Activated T-cell treated with anti-CD3 and anti-CD28 coated beads, Interleukin-2, amount 50 U/mL, for 48 hours (primary cell): ENCODE measurements at regions not wholly inside any gene's neighbourhood (a gene's known extent, or its start where the extent isn't known, plus 50 kb on each side); places are given as distances from the start of the nearest gene placed in this dataset.

Experiments used
- DNase-seq, 2 experiments: peaks; one replicate each; pipeline ENCODE4 v3.0.0-alpha.2; 2020

DNA sequence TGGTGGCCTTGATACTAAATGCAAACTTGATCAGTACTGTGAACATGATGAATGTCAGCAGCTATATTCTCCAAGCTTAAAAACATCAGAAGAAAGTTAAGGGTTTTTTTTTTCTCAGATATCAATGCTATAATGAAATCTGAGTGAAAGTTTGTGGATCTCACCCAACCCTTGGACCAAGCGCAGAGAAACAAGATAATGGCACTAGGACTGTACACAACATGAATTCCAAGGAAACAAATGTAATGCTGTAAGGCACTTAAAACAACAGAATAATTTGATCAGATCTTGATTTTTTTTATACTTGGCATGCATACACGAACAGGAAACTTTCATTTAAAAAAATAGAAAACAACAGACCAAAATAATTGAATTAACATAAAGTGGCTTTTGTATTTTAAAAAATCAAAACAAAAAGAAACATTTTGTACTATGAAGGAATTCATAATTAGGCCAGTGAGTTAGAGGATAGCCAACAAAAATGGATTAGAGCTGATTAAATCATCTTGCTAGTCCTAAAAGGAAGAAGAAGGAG, 1154.0 kb upstream of the EYS start:
- DNase-seq: no peak

DNA sequence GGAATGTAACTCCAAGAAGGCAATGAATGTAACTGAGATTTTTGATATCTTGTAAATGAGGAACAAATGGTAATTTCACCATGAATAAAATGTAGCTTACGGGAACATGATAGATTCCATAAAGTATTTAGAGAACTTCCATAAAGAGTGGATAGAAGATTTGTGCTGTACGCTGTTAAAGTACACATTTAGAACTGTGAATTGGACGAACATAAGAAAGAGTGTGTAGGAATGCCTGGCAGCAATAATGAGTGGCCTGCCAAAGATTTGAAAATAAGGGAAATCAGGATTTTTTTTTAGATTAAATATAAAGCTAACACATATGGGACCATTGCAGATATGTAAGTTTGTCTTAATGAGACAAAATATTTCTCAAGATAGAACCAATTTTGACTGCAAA, 1153.3 kb upstream of the EYS start:
- no peak for DNase-seq

DNA sequence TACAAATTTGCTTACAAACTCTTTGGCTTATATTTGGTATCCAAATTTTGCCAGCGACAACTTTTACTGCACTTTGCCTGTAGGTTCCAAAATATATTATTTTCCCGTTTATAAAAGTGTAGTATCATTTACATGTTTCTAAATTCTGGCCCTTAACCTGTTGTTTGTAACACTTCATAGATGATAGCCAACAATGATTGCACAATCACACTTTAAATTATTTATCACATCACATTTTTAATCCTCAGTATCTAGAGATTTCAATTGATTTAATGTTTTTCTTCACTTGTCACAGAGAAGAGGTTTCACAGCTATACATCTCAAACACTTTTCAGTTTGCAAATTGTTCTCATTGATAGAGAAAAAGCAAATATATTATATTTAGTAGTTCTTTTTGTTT, 1151.2 kb upstream of the EYS start:
- no peak for DNase-seq

GRCh38 chr6:66854014-66854413, 1147.0 kb upstream of the EYS start:
- DNase-seq: no peak

DNA sequence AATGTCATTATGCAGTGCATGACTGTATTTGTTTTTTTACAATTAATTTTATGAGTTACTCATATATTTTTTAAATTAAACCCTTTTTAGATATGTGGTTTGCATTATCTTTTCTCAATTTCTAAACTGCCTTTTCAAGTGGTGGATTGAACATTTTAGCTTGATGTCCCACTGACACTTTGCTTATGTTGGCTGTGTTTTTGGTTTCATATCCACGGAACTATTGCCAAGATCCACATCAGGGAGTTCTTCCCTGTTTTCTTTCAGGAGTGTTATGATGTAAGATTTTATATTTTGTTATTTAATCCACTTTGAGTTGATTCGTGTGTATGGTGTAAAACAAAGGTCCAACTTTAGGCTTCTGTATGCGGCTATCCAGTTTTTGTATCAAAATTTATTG, 1144.9 kb upstream of the EYS start:
- no peak for DNase-seq

- no peak for DNase-seq
These were observed 1142.8 kb upstream of the EYS start for GRCh38 chr6:66849843-66850242.

GRCh38 chr6:66848244-66848953, 1141.4 kb upstream of the EYS start:
- DNase-seq: no peak

- DNase-seq: no peak
These were observed 1131.7 kb upstream of the EYS start for GRCh38 chr6:66838764-66839163.

DNA sequence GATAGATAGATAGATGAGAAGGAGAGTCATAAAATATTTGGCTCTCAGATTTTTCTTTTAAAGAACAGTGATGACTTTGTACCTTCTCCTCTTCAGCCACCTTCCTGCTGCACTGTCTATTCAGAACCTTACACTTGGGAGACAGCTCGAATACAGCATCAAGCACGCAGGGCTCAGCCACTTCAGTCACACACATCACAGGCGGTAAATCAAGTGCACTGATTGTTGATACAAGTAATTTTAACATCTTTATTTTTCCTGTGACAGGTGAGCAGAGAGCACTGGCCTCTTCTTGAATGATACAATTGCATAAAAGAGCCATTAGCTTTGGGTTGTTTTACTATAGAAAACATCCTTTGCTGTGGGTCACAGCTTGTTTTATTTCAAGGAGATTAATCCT, 1118.5 kb upstream of the EYS start:
- DNase-seq: no peak

GRCh38 chr6:66814156-66814555, 1107.1 kb upstream of the EYS start:
- DNase-seq: no peak

- no peak for DNase-seq
These were observed 1101.7 kb upstream of the EYS start for GRCh38 chr6:66808771-66809170.

- no peak for DNase-seq
These were observed 1090.0 kb upstream of the EYS start for GRCh38 chr6:66796987-66797386.

GRCh38 chr6:66788579-66788978, 1081.6 kb upstream of the EYS start:
- no peak for DNase-seq

GRCh38 chr6:66772800-66773199, 1065.8 kb upstream of the EYS start:
- no peak for DNase-seq

GRCh38 chr6:66771626-66772025, 1064.6 kb upstream of the EYS start:
- DNase-seq: no peak

GRCh38 chr6:66751630-66752029, 1044.6 kb upstream of the EYS start:
- no peak for DNase-seq

- DNase-seq: no peak
These were observed 1033.3 kb upstream of the EYS start for GRCh38 chr6:66740346-66740745.

GRCh38 chr6:66735106-66735890, 1028.3 kb upstream of the EYS start:
- DNase-seq: no peak

GRCh38 chr6:66731310-66731709, 1024.3 kb upstream of the EYS start:
- no peak for DNase-seq

DNA sequence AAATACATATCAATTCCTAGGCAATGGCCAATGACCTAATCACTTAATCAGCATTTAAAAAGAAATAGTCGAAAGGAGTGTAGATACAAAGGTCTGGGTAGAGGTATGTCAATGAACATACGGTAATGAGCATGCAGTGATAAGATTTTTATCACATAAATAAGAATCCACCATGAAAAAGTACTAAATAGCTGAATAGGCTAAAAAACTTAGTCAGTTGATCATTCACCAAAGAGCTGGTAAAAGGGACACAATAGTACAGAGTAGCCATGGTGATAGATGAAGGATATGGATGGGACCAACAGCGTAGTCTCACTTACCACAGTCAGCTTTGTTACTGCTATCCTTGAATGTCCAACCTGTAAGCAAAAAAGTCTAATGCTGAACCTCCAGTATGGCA, 1018.6 kb upstream of the EYS start:
- no peak for DNase-seq

- no peak for DNase-seq
These were observed 1010.8 kb upstream of the EYS start for GRCh38 chr6:66717801-66718200.

- DNase-seq: no peak
These were observed 992.4 kb upstream of the EYS start for GRCh38 chr6:66699385-66699784.

DNA sequence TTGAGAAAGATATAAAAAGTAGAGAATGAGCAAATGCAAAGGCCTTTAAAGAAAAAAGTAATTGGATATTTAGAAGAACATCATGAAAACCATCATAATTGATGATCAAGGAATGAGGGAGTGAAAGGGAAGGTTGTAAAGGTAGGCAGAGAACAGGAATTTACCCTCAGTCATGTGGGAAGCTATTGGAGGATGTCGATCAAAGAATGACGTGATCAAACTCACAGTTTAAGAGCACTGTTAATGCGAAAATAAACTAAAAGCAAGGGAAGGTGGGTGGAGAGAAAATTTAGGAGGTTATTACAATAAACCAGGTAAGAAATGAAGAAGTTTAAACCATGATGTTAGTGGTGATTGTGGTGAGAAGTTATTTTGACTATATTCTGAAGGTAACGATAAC, 982.6 kb upstream of the EYS start:
- DNase-seq: no peak

DNA sequence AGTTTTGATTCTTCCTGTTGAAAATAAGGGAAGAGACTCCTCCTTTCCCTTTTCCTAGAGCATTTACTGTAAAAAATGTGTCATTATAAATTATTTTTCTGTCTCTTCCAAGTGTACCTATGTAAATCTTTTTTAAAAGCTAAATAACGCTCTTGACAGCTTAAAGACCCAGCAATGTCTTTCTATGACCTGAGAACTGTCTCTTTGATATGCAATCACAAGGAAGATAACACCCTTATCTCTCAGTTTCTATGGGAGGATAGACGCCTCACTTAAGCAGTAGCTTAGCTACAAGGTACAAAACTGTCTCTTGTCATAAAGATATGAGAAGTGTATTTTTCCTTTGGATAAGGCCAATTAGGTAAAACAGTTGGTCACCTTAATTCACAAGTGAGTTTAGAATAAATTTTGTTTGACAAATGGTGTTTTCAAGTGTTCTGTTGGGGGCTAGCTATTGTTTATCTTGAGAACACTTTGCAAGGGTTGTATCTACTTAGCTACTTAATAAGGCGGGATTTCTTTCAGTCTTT, 980.6 kb upstream of the EYS start:
- DNase-seq: no peak
